Endometrial microvascular endothelial cells (primary cell): ENCODE measurements at regions not wholly inside any gene's neighbourhood (a gene's known extent, or its start where the extent isn't known, plus 50 kb on each side); places are given as distances from the start of the nearest gene placed in this dataset.
"Not testable (repeated sequence)": the region's sequence is repeated elsewhere in the genome, so short reads cannot be mapped to it uniquely, and the experiment has no call there.

Source experiments
- in situ Hi-C: cut with HindIII; loops from 2 replicates; pipeline ENCODE4 v1.10.0; 2017; ENCODE audit warnings: low sequenced_read_pairs, low pct_unique_long_range_greater_than_20kb; ENCODE audit errors: inconsistent ontology term

- in situ Hi-C loops: not testable (repeated sequence)
Measured at GRCh38 chr13:50427511-50427910, 412.3 kb downstream of the KCNRG start.

GRCh38 chr13:50428183-50428877, 413.1 kb downstream of the KCNRG start:
- in situ Hi-C loops: no loop called here

GRCh38 chr13:50435011-50435410, 408.5 kb downstream of the DLEU7 start:
- in situ Hi-C loops: no loop called here

- in situ Hi-C loops: no loop called here
Measured at GRCh38 chr13:50437252-50437651, 406.2 kb downstream of the DLEU7 start.

- in situ Hi-C loops: no loop called here
Measured at GRCh38 chr13:50438351-50438750, 405.1 kb downstream of the DLEU7 start.

GRCh38 chr13:50441130-50441529, 402.4 kb downstream of the DLEU7 start:
- in situ Hi-C loops: no loop called here

- in situ Hi-C loops: no loop called here
Measured at GRCh38 chr13:50444726-50445125, 398.8 kb downstream of the DLEU7 start.

- in situ Hi-C loops: no loop called here
Measured at GRCh38 chr13:50446611-50447010, 396.9 kb downstream of the DLEU7 start.

GRCh38 chr13:50448535-50448998, 394.9 kb downstream of the DLEU7 start:
- in situ Hi-C loops: no loop called here

- in situ Hi-C loops: no loop called here
Measured at GRCh38 chr13:50449465-50449864, 394.0 kb downstream of the DLEU7 start.

- in situ Hi-C loops: no loop called here
Measured at GRCh38 chr13:50450279-50450678, 393.2 kb downstream of the DLEU7 start.

- in situ Hi-C loops: no loop called here
Measured at GRCh38 chr13:50451609-50452008, 391.9 kb downstream of the DLEU7 start.

- in situ Hi-C loops: no loop called here
Measured at GRCh38 chr13:50452028-50452427, 391.5 kb downstream of the DLEU7 start.

- in situ Hi-C loops: no loop called here
Measured at GRCh38 chr13:50452756-50453155, 390.7 kb downstream of the DLEU7 start.

GRCh38 chr13:50453188-50453587, 390.3 kb downstream of the DLEU7 start:
- in situ Hi-C loops: no loop called here

GRCh38 chr13:50456111-50456510, 387.4 kb downstream of the DLEU7 start:
- in situ Hi-C loops: no loop called here

- in situ Hi-C loops: no loop called here
Measured at GRCh38 chr13:50457415-50458393, 385.8 kb downstream of the DLEU7 start.

GRCh38 chr13:50459046-50459445, 384.4 kb downstream of the DLEU7 start:
- in situ Hi-C loops: no loop called here

GRCh38 chr13:50459658-50460057, 383.8 kb downstream of the DLEU7 start:
- in situ Hi-C loops: no loop called here

GRCh38 chr13:50460358-50460757, 383.1 kb downstream of the DLEU7 start:
- in situ Hi-C loops: no loop called here
